Skeletal muscle cell (primary cell): ENCODE measurements at regions not wholly inside any gene's neighbourhood (a gene's known extent, or its start where the extent isn't known, plus 50 kb on each side); places are given as distances from the start of the nearest gene placed in this dataset.

ENCODE experiments used
- DNase-seq: peaks from one replicate; pipeline ENCODE4 v3.0.0-alpha.2; 2010; ENCODE audit warnings: low read depth
- H3K4me3 ChIP-seq: 2 replicates; pipeline ENCODE4 v1.5.1; 2011; ENCODE audit warnings: low read depth, mild to moderate bottlenecking, control low read depth, low read length, moderate library complexity

- H3K4me3 ChIP-seq: no peak overlapping the region
- no peak for DNase-seq
Measured at GRCh38 chr3:103629391-103629790, 1194.6 kb downstream of the ZPLD1 start.

- no peak overlapping the region for H3K4me3 ChIP-seq
- peak; percentile 5 for DNase-seq
Measured at GRCh38 chr3:103644450-103644849, 1209.6 kb downstream of the ZPLD1 start.

GRCh38 chr3:103653996-103654395 is 1219.2 kb downstream of the ZPLD1 start:
- DNase-seq: no peak
- no peak overlapping the region for H3K4me3 ChIP-seq

- no peak for DNase-seq
- no peak overlapping the region for H3K4me3 ChIP-seq
Measured at GRCh38 chr3:103657756-103658155, 1222.9 kb downstream of the ZPLD1 start.

GRCh38 chr3:103660810-103661209 is 1226.0 kb downstream of the ZPLD1 start:
- no peak overlapping the region for H3K4me3 ChIP-seq
- no peak for DNase-seq

DNA sequence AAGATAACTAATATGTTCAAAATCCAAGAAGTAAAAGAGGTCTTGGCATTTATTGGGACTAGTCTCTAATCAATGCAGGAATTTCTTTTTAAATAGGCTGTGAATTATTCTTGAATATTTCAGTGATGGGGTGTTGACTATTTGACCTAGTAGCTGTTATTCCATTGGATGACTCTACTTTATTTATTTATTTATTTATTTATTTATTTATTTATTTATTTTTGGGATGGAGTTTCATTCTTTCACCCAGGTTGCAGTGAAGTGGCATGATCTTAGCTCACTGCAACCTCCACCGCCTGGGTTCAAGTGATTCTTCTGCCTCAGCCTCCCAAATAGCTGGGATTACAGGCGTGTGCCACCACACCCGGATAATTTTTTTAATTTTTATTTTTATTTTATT is 1227.8 kb downstream of the ZPLD1 start:
- H3K4me3 ChIP-seq: no peak overlapping the region
- DNase-seq: no peak

- DNase-seq: no peak
Measured at GRCh38 chr3:103672346-103672745, 1237.5 kb downstream of the ZPLD1 start.

GRCh38 chr3:103684904-103685303 is 1250.1 kb downstream of the ZPLD1 start:
- DNase-seq: no peak
- H3K4me3 ChIP-seq: no peak overlapping the region

More at GRCh38 chr3:103672346-103672745, 1237.5 kb downstream of the ZPLD1 start:
- no peak overlapping the region for H3K4me3 ChIP-seq

- no peak overlapping the region for H3K4me3 ChIP-seq
- DNase-seq: no peak
Measured at GRCh38 chr3:103685939-103686338, 1251.1 kb downstream of the ZPLD1 start.

GRCh38 chr3:103690536-103690935 is 1255.7 kb downstream of the ZPLD1 start:
- no peak for DNase-seq
- H3K4me3 ChIP-seq: no peak overlapping the region

GRCh38 chr3:103693831-103694230 is 1259.0 kb downstream of the ZPLD1 start:
- DNase-seq: no peak
- no peak overlapping the region for H3K4me3 ChIP-seq

DNA sequence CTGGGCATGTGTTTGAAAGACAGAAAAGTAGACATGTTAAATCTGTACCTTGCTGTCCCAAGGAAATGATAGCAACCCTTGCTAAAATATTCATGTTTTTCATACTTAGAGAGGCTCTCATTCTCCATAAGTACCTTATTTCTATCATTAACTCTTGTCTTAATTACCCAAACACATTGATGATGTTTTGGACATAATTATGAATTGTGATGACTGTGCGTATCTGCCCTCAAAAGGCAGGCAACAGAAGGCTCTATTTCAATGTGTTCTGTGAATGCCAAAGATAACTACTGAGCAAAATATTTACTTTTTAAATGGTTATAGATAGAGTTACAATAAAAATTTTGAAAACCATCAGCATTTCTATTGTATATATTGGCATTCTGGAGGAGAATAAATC is 1263.8 kb downstream of the ZPLD1 start:
- H3K4me3 ChIP-seq: no peak overlapping the region
- DNase-seq: no peak

DNA sequence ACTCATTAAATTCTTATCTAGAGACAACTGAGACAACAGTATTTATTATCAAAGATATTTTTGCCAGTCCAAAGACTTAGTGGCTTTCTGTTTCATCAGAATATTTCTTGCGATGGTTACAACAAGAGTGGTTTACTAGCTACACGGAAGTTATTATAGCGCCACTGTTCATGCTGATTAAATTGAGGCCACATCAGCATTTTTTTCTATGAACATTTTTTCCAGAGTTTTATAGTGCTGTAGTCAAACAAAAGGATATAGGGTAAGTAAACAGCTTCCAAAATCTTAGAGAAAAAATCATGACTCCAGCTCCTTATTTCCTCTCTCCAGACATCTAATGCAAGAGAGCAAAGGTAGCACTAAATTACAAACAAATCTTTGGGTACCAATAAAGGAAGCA is 1264.4 kb downstream of the ZPLD1 start:
- no peak overlapping the region for H3K4me3 ChIP-seq
- no peak for DNase-seq

GRCh38 chr3:103705641-103706040 is 1270.8 kb downstream of the ZPLD1 start:
- DNase-seq: no peak
- H3K4me3 ChIP-seq: no peak overlapping the region

DNA sequence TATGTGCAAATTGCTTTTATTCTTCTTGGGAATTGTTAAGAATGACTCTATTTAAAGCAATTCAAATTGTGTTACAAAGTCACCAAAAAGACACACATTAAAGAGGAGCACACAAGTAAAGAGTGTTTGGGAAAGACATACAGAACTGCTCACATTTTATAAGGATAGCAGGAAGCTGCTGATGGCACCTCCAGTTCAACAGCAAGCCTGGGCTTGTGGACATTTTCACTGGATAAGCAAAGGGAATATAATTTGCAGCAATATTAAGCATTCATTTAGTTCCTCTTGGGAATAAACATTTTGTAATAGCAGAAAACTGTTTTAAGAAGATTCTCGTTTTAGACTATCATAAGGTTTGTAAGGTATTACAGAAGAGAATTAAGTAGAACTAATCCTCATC is 1271.9 kb downstream of the ZPLD1 start:
- H3K4me3 ChIP-seq: no peak overlapping the region

DNA sequence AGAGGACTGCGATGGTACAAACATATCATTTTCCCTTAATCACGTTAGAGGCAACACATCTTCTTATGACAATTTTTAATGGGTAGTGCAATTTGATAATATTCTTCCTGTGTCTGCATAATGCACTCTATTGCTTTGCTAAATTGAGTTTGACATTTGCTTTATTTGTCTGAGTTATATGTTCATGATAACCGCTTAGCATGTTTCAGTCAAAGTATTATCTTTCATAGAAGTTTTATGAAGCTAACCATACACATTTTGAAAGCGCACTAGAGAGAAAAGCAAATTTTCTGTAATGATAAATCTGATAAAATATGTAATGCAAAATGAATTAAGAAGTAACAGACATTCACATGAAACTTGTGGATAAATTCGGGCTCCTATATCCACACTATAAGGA is 1276.9 kb downstream of the ZPLD1 start:
- H3K4me3 ChIP-seq: no peak overlapping the region
- DNase-seq: no peak

More for the DNA sequence above, 1271.9 kb downstream of the ZPLD1 start:
- no peak for DNase-seq

DNA sequence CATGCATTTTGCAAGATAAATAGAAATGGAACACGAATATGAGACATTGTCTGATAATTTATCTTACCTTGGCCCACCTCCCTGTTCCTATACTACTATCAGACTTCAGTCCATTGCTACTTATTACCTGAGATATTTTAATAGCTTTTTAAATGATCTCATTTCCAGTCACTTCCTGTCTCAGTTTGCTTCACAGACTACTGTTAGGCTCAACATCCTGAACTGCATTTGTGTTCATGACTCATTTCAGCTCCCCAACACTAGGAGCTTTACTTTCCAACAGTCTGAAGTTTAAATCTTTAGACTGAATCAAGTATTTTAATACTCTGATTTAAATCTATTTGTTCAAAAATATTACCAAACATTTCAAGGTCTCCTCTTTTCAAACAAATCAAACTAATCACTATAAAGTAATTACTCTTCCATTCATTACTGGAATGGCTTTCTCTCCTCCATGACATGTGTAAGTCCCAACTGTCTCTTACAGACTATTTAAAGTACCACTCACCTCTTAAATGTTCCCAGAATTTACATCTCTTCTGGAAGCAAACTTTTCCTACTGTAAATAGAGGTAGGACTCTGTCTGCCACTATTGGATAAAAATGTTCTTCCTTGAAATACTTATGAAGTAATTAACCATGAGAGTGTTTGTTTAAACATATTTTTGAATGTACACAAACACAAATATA is 1277.6 kb downstream of the ZPLD1 start:
- H3K4me3 ChIP-seq: no peak overlapping the region
- DNase-seq: peak; percentile 16

DNA sequence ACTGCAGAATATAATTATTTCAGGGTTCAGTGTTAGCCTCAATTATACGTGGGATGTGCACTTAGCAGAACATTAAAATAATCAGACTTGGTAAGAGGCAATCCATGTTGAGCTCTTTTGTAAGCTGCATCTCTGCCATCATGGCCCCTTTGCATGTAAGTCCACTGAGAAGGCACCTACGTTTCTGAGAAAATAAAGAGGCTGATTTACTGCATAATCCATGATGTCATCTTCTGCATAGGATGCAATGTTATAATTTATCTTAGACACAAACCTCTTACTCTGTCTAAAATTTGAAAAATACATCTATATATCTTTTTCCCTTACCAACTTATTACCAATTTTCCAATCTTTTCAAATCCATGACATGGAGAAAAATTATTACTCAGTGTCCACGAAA is 1294.7 kb downstream of the ZPLD1 start:
- H3K4me3 ChIP-seq: no peak overlapping the region
- DNase-seq: no peak

DNA sequence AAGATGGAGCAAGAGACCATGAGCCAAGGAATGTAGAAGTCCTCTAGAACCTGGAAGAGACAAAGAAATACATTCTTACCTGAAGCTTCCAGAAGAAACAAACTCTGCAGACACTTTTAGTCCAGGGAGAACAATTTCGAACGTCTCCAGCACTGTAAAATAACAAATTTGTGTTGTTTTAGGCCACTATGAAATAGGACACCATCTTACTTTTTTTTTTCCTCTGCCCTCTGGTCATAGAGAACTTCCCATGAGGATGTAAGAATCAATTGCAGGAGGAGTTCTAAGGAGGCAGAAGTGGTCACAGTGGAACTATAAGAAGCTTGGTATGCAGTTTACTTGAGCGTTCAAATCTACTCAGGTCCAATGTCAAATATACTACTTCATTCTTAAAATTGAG is 1295.9 kb downstream of the ZPLD1 start:
- DNase-seq: no peak
- H3K4me3 ChIP-seq: no peak overlapping the region

DNA sequence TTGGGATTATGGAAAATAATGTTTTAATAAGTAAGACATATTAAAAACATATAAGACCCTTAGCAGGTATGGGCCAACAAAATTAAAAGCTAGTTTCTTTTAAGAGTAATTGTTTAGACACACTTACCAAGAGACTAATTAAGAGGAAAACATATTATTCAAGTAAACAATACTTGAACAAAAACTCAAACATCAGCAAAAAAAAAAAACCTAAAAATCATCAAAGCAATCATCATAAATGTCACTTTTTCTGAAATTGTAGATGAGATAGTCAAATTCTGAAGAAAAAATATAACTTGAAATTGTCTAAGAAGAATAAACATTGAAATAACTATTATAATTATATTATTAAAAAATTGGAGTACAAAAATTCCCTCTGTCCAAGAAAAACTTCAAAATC is 1318.2 kb downstream of the ZPLD1 start:
- H3K4me3 ChIP-seq: no peak overlapping the region
- DNase-seq: no peak

DNA sequence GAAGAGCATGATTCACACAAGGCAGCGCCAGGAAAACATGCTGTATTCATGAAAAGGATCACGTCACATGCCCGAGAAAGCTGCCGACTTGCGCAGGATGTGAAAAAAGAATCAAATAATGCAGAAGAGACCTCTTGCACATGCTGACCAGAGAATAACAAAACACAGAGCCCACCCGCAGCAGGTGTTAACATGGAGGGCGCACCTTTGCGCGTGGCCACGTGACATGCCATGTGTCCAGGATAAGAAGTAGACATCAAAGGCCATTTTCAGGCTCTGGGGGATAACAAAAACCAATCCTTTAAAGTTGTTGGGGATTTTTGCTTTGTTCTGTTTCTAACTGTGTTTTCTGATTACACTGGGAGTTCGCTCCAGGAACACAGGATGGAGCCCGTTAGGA is 1332.8 kb downstream of the ZPLD1 start:
- no peak overlapping the region for H3K4me3 ChIP-seq
- DNase-seq: no peak

DNA sequence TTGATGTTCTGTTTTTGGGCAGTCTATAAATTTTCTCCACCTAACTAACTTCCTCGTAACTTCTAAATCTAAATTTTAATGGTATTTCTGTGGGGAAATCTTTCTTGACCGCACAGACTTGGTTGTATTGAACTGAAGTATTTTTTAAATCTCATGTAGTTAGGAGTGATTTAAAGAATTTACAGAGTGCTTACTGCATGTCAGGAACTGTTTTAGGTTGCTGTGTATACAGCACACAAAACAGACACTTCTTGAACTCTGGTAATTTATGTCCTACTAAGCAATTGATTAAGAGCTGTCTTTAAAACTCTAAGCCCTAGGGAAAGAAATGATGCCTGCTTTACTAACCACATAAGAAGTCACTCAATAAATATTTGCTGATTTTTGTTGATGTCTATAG is 1350.2 kb downstream of the ZPLD1 start:
- DNase-seq: no peak
- H3K4me3 ChIP-seq: no peak overlapping the region
